GM18511 (cell line): ENCODE measurements at regions not wholly inside any gene's neighbourhood (a gene's known extent, or its start where the extent isn't known, plus 50 kb on each side); places are given as distances from the start of the nearest gene placed in this dataset.

Experiments used
- ATAC-seq: cut with Tn5 transposase; IDR thresholded peaks from one replicate; pipeline ENCODE4 v1.9.1; 2021; ENCODE audit warnings: mild to moderate bottlenecking, moderate library complexity; ENCODE audit not compliant: unreplicated experiment

DNA sequence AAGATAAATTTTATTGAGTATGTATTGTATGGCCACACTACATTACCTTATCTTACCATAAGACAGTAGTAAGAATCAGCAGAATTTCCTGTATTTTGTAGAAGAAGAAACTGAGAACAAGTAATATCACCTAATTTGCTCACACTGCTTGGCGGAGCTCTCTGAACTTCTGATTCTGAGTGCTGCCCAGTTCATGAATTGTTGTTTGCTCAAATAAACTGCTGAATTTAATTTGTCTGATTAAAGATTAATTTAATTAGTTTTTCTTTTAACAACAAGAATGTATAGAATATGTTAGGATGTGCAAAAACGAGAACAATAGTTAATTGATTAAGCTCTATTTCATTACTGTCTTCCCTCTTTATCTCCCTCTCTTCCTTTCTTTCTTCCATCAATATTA is 100.1 kb upstream of the ERBB4 start:
- no peak for ATAC-seq

- no peak for ATAC-seq
These were observed 90.0 kb upstream of the ERBB4 start for GRCh38 chr2:212628586-212628985.

- no peak for ATAC-seq
These were observed 87.8 kb upstream of the ERBB4 start for GRCh38 chr2:212626371-212626918.

- no peak for ATAC-seq
These were observed 81.4 kb upstream of the ERBB4 start for GRCh38 chr2:212619954-212620353.

DNA sequence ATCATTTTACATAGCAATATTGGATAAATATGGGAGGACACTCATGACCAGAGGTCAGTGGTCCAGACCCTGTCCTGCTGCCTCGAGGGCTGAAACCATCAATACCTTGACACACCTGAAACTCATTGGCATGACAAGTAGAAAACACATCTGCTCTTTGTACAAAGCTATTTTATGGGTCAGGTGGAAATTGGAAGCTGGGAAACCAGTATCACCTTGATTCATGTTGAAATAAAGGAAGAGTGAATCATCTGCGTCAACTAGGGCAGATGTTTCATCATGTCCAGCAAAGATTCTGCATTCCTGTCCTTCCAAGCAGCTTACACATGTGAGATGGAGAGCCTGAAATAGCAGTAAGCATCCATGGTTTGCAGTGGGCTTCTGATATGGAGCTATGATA is 80.0 kb upstream of the ERBB4 start:
- no peak for ATAC-seq

GRCh38 chr2:212610872-212611425 is 72.3 kb upstream of the ERBB4 start:
- no peak for ATAC-seq

GRCh38 chr2:212609479-212609878 is 70.9 kb upstream of the ERBB4 start:
- ATAC-seq: no peak

GRCh38 chr2:212607080-212607479 is 68.5 kb upstream of the ERBB4 start:
- ATAC-seq: no peak

GRCh38 chr2:212606232-212606631 is 67.6 kb upstream of the ERBB4 start:
- no peak for ATAC-seq

GRCh38 chr2:212596688-212597087 is 58.1 kb upstream of the ERBB4 start:
- peak; percentile 47 for ATAC-seq

DNA sequence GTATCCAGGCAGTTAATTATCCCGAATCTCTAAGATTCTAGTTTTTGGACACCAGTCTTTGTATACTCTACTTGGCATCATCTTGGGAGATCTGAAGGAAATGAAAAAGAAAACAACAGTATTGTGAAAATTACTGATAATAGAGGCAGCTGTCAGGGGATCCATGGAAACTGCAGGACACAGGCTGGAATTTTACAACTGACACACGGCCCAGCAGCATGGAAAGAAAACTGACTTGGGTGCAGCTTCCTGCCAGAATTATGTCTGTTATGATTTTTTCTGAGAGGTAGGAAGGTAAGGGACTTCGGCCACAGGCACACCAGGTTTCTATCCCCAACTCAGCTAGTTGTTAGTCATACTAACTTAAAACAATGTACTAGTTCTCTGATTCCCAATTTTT is 57.7 kb upstream of the ERBB4 start:
- no peak for ATAC-seq

- ATAC-seq: peak; percentile 58
These were observed 56.5 kb upstream of the ERBB4 start for GRCh38 chr2:212595036-212595654.

GRCh38 chr2:212592695-212593094 is 54.1 kb upstream of the ERBB4 start:
- no peak for ATAC-seq
